ENCODE measurements at regions not wholly inside any gene's neighbourhood (a gene's known extent, or its start where the extent isn't known, plus 50 kb on each side); places are given as distances from the start of the nearest gene placed in this dataset.

DNA sequence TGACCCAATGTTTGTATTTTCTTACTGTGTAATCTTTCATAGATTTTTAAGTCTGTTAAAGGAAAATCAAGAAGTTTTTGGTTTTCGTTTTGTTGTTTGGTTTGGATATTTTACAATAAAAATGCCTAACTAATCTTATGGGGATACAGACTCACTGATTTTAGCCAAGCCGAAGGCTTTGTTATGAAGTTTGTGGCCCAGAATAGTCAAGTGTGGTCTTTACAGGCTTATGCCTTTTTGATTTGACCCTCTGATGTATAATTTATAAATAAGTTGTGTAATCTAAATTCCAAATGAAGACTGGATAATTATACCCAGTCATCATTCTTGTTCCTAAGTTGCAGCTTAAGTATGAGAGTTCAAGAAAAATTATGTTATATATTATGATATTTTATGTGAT, 739.3 kb downstream of the ADGRL2 start:
- peaks cover 11% of the 10 kb centered on the region for H3K9me3 Mint-ChIP-seq

DNA sequence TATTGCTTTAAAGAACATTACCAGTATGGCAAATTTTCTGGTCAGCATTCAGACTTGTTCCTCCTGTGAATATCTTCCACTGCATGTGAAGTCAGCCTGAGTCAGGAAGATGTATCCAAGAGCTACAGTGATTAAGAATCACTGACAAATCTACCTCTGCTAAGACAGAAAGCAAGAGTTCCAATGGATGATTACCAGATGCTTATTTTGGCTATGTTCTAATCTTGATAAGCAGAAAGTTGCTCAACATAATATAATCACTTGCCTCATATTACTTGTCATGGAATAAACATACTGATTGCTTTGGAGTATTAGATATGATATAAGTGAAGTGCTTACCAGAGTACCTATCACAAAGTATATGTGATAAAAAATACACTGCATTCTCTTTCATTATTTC, 738.1 kb downstream of the ADGRL2 start:
- TF ChIP-seq, protein P1, sequence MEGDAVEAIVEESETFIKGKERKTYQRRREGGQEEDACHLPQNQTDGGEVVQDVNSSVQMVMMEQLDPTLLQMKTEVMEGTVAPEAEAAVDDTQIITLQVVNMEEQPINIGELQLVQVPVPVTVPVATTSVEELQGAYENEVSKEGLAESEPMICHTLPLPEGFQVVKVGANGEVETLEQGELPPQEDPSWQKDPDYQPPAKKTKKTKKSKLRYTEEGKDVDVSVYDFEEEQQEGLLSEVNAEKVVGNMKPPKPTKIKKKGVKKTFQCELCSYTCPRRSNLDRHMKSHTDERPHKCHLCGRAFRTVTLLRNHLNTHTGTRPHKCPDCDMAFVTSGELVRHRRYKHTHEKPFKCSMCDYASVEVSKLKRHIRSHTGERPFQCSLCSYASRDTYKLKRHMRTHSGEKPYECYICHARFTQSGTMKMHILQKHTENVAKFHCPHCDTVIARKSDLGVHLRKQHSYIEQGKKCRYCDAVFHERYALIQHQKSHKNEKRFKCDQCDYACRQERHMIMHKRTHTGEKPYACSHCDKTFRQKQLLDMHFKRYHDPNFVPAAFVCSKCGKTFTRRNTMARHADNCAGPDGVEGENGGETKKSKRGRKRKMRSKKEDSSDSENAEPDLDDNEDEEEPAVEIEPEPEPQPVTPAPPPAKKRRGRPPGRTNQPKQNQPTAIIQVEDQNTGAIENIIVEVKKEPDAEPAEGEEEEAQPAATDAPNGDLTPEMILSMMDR (conservative IDR thresholded peaks at IDR 0.05) = no peak
- H3K9me3 Mint-ChIP-seq = peaks cover 12% of the 10 kb centered on the region
- H3K4me1 Mint-ChIP-seq = no peaks in the 10 kb centered on the region
- H3K27me3 Mint-ChIP-seq (ENCODE audit: low read depth) = no peaks in the 10 kb centered on the region
- H3K36me3 Mint-ChIP-seq (ENCODE audit: low read depth) = peaks cover 5% of the 10 kb centered on the region
- H3K27ac Mint-ChIP-seq (ENCODE audit: unreplicated experiment) = no peak overlapping the region
- no peak for DNase-seq (ENCODE audit: low read depth, low spot score)
- no peak overlapping the region for H3K4me3 Mint-ChIP-seq

More for the DNA sequence above, 739.3 kb downstream of the ADGRL2 start:
- H3K27me3 Mint-ChIP-seq (ENCODE audit: low read depth) = no peaks in the 10 kb centered on the region
- TF ChIP-seq, protein P1 (conservative IDR thresholded peaks at IDR 0.05) = no peak
- no peaks in the 10 kb centered on the region for H3K4me1 Mint-ChIP-seq
- H3K4me3 Mint-ChIP-seq = no peak overlapping the region
- DNase-seq (ENCODE audit: low read depth, low spot score) = no peak
- no peak overlapping the region for H3K27ac Mint-ChIP-seq (ENCODE audit: unreplicated experiment)
- peaks cover 5% of the 10 kb centered on the region for H3K36me3 Mint-ChIP-seq (ENCODE audit: low read depth)

DNA sequence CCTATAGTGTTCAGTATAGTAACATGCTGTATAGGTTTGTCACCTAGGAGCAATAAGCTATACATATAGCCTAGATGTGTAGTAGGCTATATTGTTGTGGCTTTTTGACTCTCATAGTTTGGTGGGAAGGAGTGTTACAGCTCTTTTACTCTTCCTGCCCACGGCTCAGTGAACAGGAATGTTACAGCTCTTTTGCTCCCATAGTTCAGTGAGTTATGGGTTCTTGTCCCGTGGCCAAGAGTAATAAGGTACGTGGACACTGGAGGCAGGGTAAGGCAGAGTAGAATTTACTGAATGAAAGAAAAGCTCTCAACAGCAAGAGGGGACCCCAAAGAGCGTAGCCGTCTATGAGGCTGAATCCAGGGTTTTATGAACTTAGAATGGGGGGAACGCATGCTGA, 734.3 kb downstream of the ADGRL2 start:
- no peak overlapping the region for H3K27ac Mint-ChIP-seq (ENCODE audit: unreplicated experiment)
- DNase-seq (ENCODE audit: low read depth, low spot score) = no peak
- H3K4me3 Mint-ChIP-seq = no peak overlapping the region
- no peaks in the 10 kb centered on the region for H3K4me1 Mint-ChIP-seq
- peaks cover 5% of the 10 kb centered on the region for H3K36me3 Mint-ChIP-seq (ENCODE audit: low read depth)
- TF ChIP-seq, protein P1 (conservative IDR thresholded peaks at IDR 0.05) = no peak
- H3K27me3 Mint-ChIP-seq (ENCODE audit: low read depth) = no peaks in the 10 kb centered on the region
- H3K9me3 Mint-ChIP-seq = peaks cover 11% of the 10 kb centered on the region

DNA sequence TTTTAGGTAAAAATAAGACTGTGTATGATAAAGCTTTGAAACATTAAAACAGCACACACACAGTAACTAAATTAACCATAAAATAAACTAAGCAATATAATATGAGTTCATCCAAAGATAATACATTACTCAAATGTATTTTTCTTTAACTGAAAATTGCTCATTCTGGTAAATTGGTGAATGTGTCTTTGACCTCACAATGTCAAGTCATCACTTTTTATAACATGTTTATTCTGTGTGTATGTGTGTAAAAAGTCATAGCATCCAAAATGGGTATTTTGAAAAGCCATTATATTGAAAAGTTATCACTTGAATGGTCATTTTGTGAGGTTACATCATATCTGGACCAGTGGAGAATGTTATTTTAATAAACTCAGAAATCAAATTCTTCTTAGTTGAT, 724.6 kb downstream of the ADGRL2 start:
- no peak overlapping the region for H3K4me3 Mint-ChIP-seq
- H3K9me3 Mint-ChIP-seq = no peaks in the 10 kb centered on the region
- no peaks in the 10 kb centered on the region for H3K4me1 Mint-ChIP-seq
- TF ChIP-seq, protein P1 (conservative IDR thresholded peaks at IDR 0.05) = no peak
- no peak overlapping the region for H3K27ac Mint-ChIP-seq (ENCODE audit: unreplicated experiment)
- H3K27me3 Mint-ChIP-seq (ENCODE audit: low read depth) = no peaks in the 10 kb centered on the region
- H3K36me3 Mint-ChIP-seq (ENCODE audit: low read depth) = no peaks in the 10 kb centered on the region
- DNase-seq (ENCODE audit: low read depth, low spot score) = no peak

DNA sequence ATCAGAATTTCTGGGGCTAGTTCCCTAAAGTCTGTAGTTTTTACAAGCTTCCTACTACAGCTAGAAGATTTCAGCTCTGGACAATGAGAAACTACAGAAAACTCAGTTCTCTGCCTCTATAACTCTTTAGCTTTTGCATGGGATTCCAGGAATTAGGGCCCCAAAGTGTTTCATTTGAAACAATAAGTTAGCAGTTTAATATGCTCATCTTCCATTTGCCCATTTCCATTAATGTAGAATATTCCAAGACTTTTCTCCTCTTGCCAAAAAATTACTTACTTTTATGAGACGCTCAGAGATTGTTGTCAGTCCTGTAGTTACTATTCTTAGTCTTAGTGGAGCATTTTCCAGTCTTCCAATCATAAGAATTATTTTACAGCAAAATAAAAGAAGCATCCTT, 719.9 kb downstream of the ADGRL2 start:
- no peak overlapping the region for H3K27ac Mint-ChIP-seq (ENCODE audit: unreplicated experiment)
- no peaks in the 10 kb centered on the region for H3K9me3 Mint-ChIP-seq
- H3K4me3 Mint-ChIP-seq = no peak overlapping the region
- H3K36me3 Mint-ChIP-seq (ENCODE audit: low read depth) = no peaks in the 10 kb centered on the region
- H3K27me3 Mint-ChIP-seq (ENCODE audit: low read depth) = no peaks in the 10 kb centered on the region
- TF ChIP-seq, protein P1 (conservative IDR thresholded peaks at IDR 0.05) = no peak
- peaks cover 7% of the 10 kb centered on the region for H3K4me1 Mint-ChIP-seq
- DNase-seq (ENCODE audit: low read depth, low spot score) = no peak

DNA sequence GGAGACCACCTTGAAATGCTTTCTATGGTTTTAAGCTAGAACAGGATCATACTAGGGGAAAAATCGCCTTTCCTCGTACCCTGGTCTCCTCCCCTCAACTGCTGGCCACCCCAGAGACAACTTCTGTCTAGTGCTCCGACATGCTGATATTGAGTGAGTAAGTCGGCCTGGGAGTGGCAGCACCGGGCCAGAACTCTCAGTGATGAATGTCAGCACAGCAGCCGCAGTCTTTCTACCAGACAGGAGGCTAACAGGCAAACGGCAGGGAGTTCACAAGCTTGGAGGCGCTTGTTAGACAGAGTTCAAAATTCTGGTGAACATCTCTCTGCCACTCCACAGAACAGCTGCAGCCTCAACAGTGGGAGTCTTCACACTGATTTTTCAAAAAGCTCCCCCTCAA, 716.9 kb downstream of the ADGRL2 start:
- Mint-ChIP-seq H3K4me3 (no peak overlapping the region), H3K27ac (ENCODE audit: unreplicated experiment) (no peak overlapping the region)
- TF ChIP-seq, protein P1 (conservative IDR thresholded peaks at IDR 0.05) = no peak

More for the DNA sequence above, 716.9 kb downstream of the ADGRL2 start:
- Mint-ChIP-seq H3K36me3 (ENCODE audit: low read depth) (no peaks in the 10 kb centered on the region), H3K9me3 (no peaks in the 10 kb centered on the region), H3K4me1 (peaks cover 7% of the 10 kb centered on the region), H3K27me3 (ENCODE audit: low read depth) (no peaks in the 10 kb centered on the region)
- DNase-seq (ENCODE audit: low read depth, low spot score) = peak; percentile 1
